NCI-H1105 (cell line): ENCODE measurements at regions not wholly inside any gene's neighbourhood (a gene's known extent, or its start where the extent isn't known, plus 50 kb on each side); places are given as distances from the start of the nearest gene placed in this dataset.
"Not testable (repeated sequence)": the region's sequence is repeated elsewhere in the genome, so short reads cannot be mapped to it uniquely, and the experiment has no call there.

Source experiments
- DNase-seq: peaks from one replicate; lab custom pipeline; 2025; lab: John Stamatoyannopoulos, UW

DNA sequence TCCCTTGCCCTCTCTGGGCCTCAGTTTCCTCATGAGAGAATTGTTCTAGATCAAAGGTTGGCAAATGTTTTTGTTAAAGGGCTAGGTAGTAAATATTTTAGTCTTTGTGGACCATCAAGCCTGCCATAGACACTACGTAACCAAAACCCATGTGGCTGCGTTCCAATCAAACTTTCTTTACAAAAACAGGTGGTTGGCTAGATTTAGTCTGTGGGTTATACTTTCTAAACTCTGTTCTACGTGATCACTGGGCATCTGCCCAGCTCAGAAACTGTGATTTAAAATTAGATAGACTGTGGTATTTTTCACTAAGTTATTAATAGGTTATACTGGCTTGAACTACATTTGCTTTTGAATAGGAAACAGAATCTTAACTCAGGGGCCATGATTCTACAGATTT lies 149.8 kb upstream of the DCC start:
- DNase-seq, result no peak

DNA sequence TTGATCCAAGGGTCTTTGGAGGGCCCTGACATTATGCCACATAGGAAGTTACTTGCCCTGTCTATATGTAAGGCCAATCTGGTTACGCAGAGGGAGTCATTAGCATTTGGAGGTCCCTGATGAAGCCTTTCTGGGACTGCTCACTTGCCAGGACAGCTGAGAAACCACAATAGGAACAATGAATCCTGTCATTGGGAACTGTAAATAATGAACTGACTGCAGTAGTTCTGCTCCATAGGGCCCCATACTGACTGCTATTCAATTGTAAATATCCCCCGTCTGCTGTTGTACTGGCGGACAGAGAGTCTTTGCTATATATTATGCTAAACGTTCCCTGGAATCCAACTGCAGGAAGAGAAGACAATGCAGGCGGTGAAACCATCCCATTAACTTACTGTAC lies 149.4 kb upstream of the DCC start:
- no peak for DNase-seq

DNA sequence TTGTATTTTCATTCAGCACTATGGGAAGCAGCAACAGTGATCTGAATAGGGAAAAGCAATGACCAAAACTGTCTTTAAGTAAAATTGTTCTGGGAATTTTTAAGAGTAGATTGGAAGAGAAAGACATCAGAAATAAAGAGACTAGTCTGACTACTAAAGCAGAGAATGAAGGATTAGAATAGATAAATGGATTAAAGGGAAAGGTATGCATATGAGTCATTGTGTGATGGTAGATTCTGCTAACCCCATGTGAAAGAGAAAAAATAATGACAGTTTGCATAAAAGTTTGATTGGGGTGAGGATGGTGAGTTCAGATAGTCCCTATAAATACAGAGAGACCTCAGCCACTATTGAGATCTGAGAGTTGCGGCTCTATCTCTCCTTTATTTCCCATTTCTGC lies 139.6 kb upstream of the DCC start:
- DNase-seq, result no peak

DNA sequence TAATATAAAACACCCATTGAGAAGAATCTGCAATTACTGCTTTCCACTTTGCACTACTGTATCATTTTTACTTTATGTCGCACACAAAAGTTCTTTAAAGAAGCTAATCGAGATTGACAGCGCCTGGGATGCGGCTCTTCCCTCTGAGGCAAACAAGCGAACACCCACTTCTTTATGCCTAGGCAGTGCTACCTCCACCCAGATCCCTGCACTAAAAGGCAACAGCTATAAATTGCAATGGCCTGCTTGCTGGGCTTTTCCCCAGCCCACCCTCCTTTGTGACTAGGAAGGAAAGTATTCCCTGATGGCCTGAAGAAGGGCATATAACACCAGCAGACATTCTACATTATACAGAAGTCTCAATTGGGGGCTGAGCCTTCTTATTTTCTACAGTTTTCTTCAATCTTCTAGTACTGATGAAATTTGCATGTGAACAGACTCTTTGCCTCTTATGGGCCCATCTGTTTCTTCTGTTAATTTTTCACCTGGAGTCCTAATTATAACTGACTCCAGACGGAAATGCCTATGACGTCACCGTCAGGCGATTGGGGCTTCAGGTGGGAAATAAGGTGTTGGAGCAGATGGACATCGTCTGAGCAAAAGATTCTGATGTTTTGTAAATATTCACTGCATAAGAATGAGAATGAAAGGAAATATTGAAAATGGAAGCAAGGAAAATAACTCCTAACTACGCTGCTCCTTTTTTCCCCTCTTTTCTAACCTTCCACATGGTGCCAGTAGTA lies 138.9 kb upstream of the DCC start:
- DNase-seq, result no peak

DNA sequence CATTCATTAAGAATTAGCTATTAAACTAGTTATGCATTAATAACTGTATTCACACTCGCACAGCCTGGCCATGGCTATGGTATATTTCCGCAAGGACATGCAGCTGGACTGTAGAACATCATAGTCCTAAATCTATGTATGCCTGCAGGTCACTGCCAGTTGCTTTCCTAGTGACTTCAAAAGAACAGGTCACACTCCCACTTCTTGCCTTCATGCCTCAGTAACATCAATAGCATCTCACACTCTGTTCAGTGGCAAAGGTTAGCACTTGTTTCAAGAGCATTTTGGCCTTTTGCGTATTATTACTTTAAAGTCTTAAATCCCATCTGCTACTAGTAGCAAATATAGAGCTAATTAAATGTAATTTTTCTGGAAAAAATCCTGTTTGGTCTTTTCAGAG lies 131.4 kb upstream of the DCC start:
- no peak for DNase-seq

DNA sequence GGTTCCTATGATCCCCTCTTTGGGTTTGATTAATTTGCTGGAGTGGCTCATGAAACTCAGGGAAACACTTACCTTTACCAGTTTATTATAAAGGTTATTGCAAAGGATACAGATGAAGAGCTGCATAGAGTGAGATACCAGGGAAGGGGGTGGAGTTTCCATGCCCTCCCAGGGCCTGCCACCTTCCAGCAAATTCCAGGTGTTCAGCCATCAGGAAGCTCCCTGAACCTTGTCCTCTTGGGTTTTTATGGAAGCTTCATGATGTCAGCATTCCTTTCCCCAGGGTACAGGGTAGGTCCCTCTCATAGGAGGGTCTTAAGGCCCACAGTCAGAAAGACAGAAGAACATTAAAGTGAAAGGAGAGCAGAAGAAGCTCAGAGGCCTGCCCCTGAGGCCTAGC lies 123.9 kb upstream of the DCC start:
- no peak for DNase-seq

DNA sequence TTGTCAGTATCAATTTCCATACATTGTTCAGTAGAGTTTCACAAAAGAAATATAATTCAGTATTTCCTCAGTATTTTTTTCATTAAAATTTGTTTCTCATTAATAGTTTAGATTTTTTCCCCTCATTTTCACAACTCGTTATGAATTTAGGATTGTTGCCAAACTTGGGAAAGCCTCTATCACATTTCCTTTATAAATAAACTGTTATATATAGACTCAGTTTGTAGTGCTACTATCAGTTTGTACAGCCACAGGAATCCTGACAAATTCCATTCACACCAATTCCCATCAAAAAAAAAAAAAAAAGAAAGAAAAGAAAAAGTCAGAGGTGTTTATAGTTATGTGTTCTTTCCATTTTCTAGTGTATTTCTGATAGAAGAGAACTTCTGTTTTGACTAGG lies 123.3 kb upstream of the DCC start:
- no peak for DNase-seq

DNA sequence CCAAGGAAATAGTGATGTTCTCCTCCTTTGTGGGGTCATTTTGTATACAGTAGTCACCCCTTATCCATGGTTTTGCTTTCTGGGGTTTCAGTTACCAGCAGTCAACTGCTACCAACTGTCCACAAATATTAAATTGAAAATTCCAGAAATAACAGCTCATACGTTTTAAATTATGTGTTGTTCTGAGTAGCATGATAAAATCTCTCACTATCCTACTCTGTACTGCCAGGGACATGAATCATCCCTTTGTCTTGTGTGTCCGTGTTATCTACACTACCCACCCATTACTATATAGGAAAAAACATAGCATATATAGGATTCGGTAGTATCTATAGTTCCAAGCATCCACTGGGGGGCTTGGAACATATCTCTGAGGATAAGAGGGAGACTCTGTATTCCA lies 120.9 kb upstream of the DCC start:
- no peak for DNase-seq

DNA sequence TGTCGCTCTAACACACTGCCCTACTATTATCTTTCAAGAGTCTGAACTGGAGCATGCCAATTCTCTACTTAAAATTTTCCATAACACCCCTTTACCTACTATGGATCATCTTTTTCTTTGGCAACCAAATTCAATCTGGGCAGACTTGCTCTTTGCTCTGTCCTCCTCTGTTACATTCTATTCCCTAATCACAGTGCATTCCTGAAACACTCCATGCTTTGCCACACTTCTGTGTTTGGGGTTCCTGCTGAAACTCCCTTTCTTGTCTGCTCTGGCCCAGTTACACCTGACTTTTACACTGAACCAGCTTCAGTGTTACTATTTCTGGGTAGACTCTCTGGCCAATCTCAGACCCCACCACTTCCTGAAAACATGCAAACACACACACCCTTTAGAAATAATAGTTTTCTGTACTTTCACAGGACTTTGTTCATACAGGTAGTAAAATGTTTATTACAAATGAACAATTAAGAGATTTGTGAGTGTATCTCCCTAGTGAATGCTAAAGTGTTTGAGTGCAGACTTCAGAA lies 119.9 kb upstream of the DCC start:
- no peak for DNase-seq

DNA sequence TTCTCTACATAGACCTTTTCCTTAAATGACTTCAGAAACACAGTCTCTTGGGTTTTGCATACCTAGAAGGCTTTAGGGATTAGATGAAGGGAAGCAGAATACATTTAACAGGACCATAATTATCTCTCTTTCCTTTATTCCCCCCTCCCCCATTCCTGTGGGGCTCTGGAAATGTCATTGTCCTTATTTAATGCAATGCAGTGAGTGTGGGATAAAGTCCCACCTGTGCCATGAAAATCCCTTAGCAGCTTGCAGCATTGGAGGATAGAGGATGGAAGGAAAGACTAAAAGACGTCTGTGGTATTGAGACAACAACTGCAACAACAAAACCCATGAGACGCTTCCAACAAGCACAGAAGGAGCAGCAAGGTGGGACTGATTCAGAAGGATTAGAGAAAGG lies 117.8 kb upstream of the DCC start:
- DNase-seq, result no peak

DNA sequence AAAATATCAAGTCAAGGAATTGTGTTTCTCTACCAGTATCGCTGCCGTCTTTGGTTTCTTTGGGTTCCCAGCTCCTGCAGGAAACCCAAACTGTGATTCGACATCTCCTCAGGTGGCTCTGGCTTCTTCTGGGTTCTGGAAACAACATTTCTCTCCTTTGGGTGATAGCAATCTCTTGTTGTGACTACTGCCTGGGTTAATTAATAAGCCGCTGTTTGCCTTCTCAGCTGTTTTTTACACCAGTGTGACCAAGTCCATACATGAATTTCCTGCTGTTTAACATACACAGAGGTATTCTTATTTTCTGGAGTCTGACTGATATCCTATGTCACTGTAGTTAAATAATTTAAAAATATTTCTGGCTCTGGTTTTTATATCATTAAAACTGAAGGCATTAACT lies 112.5 kb upstream of the DCC start:
- no peak for DNase-seq

DNA sequence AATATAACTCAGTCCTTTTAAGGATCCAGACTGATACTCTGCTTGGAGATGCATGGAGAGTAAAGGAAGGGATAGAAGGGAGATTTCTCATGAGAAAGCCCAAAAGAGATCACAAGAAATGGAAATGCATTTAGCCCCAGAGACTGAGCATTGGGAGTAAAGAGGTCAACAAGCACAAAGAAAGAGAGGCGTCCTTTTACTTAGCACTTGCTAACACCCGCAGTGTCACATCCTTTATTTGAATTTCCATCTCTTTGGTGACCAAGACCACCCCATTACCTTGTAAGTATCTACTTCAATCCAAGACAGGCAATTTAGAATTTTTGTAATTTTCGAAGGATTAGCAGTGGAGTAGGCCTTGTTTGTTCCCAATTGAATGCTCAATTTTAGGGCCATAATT lies 111.8 kb upstream of the DCC start:
- DNase-seq, result no peak

DNA sequence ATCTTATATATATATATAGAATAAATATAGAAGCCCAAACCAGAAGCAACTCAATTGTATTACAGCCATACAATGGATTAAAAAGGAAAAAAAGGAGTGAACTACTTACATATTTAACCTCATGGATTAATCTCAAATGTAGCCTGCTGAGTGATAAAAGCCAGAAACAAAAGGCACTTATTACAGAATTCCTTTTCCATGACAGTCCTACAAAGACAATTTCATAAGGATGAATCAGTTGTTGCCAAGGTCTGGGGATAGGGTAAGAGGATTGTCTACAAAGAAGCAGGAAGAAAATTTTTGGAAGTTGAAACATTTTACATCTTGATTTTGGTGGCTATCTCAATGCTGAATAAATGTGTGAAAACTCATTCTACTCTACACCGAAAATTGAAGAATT lies 103.9 kb upstream of the DCC start:
- no peak for DNase-seq

DNA sequence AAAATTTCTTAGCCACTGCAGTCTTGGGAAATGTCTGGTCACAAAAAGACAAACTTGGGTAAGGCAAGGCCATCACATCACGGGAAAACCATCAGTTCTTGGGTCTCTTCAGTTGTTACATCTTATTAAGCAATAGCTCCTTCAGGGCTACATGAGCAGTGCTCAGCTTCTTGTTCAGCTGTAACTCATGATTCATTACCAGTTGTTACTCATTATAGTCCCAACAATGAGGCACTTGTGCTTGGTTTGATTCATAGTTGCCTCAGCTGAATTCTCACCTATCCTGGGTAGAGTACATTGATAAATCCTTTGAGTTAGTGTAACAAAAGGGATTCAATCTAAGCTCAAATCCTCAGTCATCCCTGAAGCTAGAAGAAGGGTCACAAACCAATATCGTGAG lies 102.4 kb upstream of the DCC start:
- no peak for DNase-seq

DNA sequence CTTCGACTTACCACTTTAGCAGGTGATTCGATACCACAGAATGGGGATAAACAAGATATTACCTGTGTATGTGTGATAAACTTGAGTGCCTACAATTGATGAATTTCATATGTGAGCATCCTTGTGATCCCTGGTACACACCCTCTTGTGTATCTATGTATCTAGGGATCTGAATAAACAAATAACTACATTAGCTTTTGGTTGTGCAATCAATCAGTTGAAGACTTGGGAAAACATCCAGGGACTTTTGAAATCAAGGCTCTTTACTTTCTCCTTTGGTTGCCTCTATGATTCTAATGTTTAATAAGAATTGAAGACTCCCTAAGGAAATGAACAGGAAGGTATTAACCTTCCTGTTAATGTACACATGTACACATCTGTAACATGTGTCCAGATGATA lies 97.3 kb upstream of the DCC start:
- no peak for DNase-seq

DNA sequence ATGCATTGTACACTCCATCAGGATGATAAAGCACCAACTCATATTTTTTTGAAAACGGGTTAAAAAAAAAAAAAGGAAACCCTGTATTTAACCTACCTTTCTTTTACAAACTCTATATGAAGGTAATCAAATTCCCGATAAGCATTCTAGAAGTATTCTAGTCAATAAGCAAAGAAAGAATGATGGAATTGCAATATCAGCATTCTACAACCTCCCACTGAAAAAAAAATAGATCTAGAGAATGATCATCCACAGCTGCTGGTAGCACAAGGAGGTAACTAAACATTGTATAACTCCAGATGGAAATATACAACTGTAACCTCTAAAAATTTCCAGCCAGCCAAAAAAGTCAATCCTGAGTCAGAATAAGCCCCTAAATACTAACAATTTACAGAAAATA lies 95.3 kb upstream of the DCC start:
- DNase-seq, result no peak

DNA sequence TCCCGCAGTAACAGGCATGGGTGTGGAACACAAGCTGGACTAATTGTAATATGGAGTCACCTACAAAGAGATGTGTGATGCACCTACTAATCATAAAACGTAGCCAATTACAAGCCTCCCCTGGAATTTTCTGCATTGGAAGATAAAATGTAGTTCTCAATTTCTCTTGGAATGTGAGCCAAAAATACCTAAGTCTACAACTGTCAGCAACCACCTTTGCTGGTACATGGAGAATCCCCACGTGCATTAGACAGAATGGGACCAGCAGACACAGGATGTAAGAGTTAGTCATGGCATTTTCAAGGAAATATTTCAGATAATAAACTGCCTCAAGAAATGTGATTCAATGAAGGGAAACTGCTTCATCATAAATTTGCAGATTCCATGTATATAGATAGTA lies 85.6 kb upstream of the DCC start:
- DNase-seq, result no peak

DNA sequence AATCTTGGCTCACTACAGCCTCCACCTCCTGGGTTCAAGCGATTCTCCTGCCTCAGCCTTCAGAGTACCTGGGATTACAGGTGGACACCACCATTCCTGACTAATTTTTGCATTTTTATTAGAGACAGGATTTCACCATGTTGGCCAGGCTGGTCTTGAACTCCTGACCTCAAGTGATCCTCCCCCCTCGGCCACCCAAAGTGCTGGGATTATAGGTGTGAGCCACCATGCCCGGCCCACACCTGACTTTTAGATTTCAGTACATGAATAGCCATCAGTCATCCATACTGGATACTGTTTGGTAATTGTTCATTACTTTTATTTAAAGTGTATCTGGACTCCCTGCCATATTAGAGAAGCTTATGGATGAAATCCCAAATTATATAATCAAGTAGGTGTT lies 82.6 kb upstream of the DCC start:
- DNase-seq, result not testable (repeated sequence)

DNA sequence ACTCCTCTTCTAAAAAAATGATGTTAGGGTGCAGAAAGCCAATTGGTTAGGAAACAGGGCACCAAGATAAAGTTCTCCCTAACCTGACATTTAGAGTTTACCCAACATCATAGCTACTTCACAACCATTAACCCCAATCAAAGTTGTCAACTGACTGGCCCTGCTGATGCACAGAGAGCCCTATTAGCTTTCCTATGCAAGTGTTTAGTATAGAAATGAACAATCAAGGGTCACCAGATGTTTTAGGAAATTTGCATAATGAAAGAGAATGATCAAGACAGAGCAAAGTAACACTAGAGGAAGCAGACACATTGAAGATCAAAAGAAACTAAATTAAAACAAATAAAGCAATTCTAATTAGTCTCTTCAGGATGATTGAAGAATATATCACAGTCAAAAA lies 64.2 kb upstream of the DCC start:
- DNase-seq, result no peak

DNA sequence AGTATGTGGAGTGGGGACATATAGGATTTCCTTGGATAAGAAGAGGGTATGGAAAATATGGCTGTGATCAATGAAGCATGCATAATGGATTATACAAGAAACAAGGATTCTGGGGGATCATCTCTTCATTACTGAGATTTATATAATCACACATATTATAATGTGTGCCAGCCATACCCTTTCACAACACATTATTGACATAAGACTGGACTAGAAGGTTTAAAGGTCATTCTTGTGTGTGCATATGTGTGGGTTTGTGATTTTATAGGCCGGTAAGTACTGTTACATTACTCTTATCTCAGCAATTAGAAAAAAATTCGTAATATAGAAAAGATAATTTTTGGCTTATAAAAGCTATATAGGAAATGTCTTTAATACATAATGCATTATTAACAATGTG lies 62.2 kb upstream of the DCC start:
- DNase-seq, result no peak

DNA sequence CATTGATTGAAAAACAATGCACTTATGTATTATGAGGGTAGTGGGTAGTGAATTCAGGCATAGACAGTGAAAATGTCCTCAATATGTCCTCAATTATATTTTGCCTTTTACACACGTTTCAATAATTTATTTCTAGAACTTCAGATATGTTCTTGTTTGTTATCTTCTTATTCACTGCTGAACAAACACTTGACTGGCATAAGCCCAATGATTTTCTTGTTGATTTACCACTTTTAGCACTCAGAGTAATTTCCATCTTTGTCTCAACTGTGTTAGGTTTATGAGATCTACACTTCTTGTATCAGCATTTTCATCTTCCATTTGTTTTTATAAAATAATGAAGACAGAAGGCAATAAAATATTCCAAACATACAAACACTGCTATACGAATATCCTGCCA lies 61.8 kb upstream of the DCC start:
- no peak for DNase-seq

DNA sequence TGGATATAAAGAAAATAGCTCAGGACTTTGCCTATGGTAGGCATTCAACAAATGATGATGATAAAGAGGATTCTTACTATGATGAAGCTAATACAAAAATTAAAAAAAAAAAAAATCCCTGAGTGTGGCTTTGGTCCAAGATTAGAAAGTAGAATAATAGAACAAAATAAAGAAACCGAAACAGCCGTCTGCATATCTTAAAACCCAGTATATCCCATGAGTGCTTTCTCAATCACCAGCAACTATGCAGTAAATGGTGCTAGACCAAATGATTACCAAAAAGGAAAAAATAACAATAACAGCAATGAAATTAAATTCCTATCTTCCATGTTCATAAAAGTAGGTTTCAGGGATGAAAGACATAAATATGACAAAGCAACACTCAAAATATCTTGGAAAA lies 59.3 kb upstream of the DCC start:
- no peak for DNase-seq

DNA sequence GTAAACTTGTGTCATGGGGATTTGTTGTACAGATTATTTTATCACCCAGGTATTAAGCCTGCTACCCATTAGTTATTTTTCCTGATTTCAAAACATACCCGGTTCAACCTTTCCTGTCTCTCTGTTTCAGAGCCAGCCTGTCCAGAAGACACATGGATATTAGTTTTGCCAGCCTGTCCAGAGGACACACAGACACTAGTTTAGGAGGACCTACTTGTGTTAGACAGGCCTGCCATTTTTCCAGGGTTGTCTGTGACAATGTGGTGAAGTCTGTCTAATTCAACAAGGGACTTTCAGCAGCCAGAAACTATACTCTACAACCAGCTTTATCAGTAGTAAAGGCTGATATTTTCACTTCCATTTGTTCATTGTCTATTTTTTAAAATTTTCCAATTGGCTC lies 56.1 kb upstream of the DCC start:
- DNase-seq, result no peak

DNA sequence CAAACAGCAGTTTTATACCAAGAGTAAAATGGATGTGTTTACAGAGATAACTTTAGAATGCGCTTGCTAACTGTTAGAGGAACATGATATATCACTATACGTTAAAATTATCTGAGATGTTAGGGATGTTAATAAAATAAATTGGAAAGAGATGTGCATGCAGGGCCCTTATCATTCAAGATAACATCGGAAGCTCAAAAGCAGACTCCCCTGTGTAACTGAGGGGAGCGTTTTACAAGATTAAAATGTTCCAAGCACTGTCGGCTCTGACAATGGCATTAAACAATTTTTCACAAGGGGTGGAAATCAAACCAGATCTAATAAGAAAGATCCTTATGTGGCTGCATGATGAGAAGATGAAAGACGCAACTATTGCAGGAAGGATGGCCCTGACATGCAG lies 53.3 kb upstream of the DCC start:
- no peak for DNase-seq

DNA sequence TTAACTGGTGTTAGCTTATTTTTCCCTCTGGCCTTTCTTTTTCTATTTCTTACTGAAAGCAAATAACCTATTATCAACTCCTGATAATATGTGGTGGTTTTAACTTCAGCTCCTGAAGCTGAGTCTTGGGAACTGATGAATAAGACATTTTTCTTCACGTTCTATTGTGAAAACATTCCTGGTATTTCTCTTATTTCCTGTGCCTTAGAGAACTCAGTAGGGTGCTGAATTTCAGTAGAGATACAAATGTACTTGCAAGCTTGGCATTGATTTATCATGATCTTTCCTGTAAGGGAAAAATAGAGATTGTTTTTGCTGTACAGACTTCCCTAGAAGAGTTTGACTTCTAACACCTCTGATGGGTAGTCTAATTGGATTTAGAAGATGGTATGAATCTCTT lies 52.8 kb upstream of the DCC start:
- no peak for DNase-seq
